A549 (cell line): ENCODE measurements at regions not wholly inside any gene's neighbourhood (a gene's known extent, or its start where the extent isn't known, plus 50 kb on each side); places are given as distances from the start of the nearest gene placed in this dataset.

Experiments
- RAD21 ChIP-seq, 2 experiments: fragments of >200 bp in 1 of 2; sonication (Bioruptor Twin) in 1 of 2; formaldehyde crosslinking in 1 of 2; IDR thresholded peaks in 1 of 2; conservative IDR thresholded peaks in 1 of 2; 2 replicates in 1 of 2; 3 replicates in 1 of 2; pipeline ENCODE4 v1.6.1; 2012 to 2018; ENCODE audit warnings: inconsistent platforms in 1 of 2
- SMC3 ChIP-seq: fragments of >200 bp; sonication (Bioruptor Twin); formaldehyde crosslinking; IDR thresholded peaks from 3 replicates; pipeline ENCODE4 v1.6.1; 2018; ENCODE audit warnings: inconsistent platforms

DNA sequence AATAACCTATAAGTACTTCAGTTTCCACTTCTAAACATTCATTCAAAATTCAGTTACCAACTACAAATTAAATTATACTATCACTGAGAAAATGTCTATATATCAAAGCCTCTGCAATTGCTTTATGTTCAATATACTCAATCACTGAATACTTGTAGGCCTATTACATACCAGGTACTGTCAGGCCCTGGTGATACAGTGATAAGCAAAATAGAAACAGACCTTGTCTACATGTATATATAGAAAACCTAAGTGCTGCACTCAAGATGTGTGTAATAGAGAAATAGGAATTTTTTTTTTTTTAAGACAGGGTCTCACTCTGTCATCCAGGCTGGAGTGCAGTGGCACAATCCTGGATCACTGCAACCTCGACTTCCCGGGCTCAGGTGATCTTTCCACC lies 53.7 kb upstream of the PHF14 start:
- TF ChIP-seq SMC3 (no peak), RAD21 (conservative IDR thresholded peaks at IDR 0.05 in 1 of 2, IDR thresholded peaks at IDR 0.05 in 1 of 2) (no peak)
